DND-41 (cell line): ENCODE measurements at regions not wholly inside any gene's neighbourhood (a gene's known extent, or its start where the extent isn't known, plus 50 kb on each side); places are given as distances from the start of the nearest gene placed in this dataset.

Source experiments
- CTCF ChIP-seq: IDR thresholded peaks from 2 replicates; pipeline ENCODE4 v1.5.1; 2012; ENCODE audit warnings: borderline replicate concordance, low read length, moderate library complexity, mild to moderate bottlenecking; ENCODE audit not compliant: poor library complexity, severe bottlenecking; ENCODE audit errors: extremely low read depth
- EZH2 ChIP-seq: IDR thresholded peaks from 3 replicates; pipeline ENCODE4 v1.6.1; 2012; ENCODE audit warnings: borderline replicate concordance, low read depth, mild to moderate bottlenecking, moderate library complexity, low read length, inconsistent platforms; ENCODE audit not compliant: severe bottlenecking

- TF ChIP-seq CTCF (no peak), EZH2 (no peak)
These were observed 311.5 kb downstream of the NOVA1 start for GRCh38 chr14:26286081-26286912.
